ENCODE measurements at regions not wholly inside any gene's neighbourhood (a gene's known extent, or its start where the extent isn't known, plus 50 kb on each side); places are given as distances from the start of the nearest gene placed in this dataset.
"Not testable (repeated sequence)": the region's sequence is repeated elsewhere in the genome, so short reads cannot be mapped to it uniquely, and the experiment has no call there.

DNA sequence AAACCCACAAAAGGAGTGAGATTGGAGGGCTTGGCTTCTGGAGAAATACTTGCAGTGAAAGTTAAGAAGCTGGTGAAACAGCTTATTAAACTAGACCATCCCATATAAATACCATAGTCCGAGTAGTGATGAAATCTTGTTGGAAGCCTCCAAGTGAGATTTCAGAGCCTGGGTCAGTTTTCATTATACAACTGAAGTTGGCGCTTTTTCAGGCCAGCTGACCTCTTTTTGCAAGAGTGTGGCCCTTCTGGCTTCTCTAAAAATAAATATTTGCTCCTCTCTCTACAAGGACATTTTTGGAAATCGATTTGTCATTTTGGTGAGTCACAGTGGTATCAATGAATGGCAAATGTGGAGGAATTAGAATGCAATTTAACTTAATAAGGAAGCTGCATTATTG, 51.2 kb upstream of the THRB start:
- Histone ChIP-seq H3K9me3 (no peaks in the 10 kb centered on the region), H3K4me3 (no peak overlapping the region), H3K36me3 (replicated peaks) (no peaks in the 10 kb centered on the region), H3K4me1 (no peaks in the 10 kb centered on the region), H3K27me3 (ENCODE audit: low read depth) (no peaks in the 10 kb centered on the region)
- no peak for DNase-seq (ENCODE audit: low spot score in 2 of 2)
- in situ Hi-C loops (cut with MboI; ENCODE audit: low sequenced_read_pairs): no loop called here

DNA sequence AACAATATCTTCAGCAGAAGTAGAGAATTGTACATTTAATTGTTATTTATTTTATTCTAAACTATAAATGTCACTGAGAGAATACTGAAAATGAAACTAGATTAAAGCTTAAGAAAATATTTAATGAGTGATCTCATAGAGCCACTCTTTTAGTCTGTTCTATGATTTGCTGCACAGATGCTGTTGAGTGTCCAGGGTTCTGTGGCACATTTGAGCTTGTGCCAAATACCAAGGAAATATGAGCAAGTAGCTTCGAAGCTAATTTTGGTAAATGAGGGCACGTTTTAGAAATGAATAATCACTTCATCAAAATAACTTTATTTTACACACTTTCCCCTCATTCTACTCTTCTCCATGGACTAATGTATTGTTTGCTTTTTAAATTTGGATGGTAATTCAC, 53.6 kb upstream of the THRB start:
- Histone ChIP-seq H3K4me1 (no peaks in the 10 kb centered on the region), H3K9me3 (no peaks in the 10 kb centered on the region), H3K4me3 (no peak overlapping the region), H3K27me3 (ENCODE audit: low read depth) (no peaks in the 10 kb centered on the region), H3K36me3 (replicated peaks) (no peaks in the 10 kb centered on the region)
- no peak for DNase-seq (ENCODE audit: low spot score in 2 of 2)
- in situ Hi-C loops (cut with MboI; ENCODE audit: low sequenced_read_pairs): no loop called here

DNA sequence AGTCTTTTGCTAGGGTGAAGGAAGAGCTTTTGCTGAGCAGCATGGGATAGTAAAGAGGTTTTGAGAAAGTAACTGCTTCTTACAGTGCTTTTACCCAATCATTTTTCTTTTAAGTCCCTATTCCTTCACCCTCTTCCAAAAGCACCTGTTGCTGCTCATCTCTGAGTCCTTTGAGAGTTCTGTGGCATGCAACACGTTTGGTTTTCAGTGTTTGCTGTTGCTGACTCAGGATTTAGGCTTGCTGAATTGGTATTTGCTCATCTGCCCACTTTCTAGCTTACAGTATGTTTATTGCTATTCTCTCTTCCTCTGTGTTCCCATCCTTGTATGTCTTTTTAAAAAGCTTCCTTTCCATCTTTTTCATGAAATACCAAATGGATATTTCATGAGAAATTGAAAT, 55.9 kb upstream of the THRB start:
- Histone ChIP-seq H3K27me3 (ENCODE audit: low read depth) (no peaks in the 10 kb centered on the region), H3K4me3 (no peak overlapping the region), H3K36me3 (replicated peaks) (no peaks in the 10 kb centered on the region), H3K9me3 (no peaks in the 10 kb centered on the region), H3K4me1 (no peaks in the 10 kb centered on the region)
- no peak for DNase-seq (ENCODE audit: low spot score in 2 of 2)
- in situ Hi-C loops (cut with MboI; ENCODE audit: low sequenced_read_pairs): no loop called here

DNA sequence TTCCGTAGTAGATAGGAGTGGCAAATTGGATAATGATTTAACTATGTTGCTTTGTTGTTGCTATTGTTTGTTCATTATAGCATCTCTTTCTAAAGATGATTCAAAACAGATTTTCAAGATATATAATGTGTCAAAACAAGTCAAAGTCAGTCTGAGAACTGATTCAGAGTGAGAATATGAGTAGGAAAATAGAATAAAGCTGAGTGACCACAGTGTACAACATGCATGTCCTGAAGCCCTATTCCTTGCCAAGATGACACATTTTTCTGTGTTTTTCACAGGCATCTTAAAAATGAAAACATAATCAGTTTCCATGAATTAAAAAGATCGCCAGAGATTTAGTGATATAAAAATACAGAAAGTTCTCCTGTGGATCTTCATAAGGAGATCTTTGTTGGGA, 57.0 kb upstream of the THRB start:
- no peaks in the 10 kb centered on the region for H3K9me3 ChIP-seq
- in situ Hi-C loops (cut with MboI; ENCODE audit: low sequenced_read_pairs): no loop called here

DNA sequence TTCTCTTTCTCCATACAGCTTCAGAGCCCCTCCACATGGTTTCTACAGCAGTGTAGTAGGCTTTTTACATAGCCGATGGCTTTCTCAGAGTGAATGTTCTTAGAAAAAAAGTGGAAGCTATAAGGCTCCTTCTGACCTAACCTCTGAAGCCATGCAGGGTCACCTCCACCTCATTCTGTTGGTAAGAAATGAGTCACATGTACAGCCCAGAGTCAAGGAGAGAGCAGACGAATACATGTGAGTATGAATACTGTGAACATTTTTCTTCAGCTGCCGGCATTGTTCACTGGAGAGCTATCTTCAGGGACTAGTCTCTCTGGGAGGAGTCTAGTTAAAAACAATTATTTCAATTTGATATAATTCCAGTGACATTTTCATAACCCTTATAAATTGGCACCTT, 68.2 kb upstream of the THRB start:
- in situ Hi-C loops (cut with MboI; ENCODE audit: low sequenced_read_pairs): no loop called here
- DNase-seq (ENCODE audit: low spot score in 2 of 2): no peak
- Histone ChIP-seq H3K9me3 (peaks cover 5% of the 10 kb centered on the region), H3K4me3 (no peak overlapping the region), H3K4me1 (no peaks in the 10 kb centered on the region), H3K36me3 (replicated peaks) (no peaks in the 10 kb centered on the region), H3K27me3 (ENCODE audit: low read depth) (no peaks in the 10 kb centered on the region)

More for the DNA sequence above, 57.0 kb upstream of the THRB start:
- H3K36me3 ChIP-seq (replicated peaks): no peaks in the 10 kb centered on the region
- DNase-seq (ENCODE audit: low spot score in 2 of 2): no peak
- no peak overlapping the region for H3K4me3 ChIP-seq
- H3K27me3 ChIP-seq (ENCODE audit: low read depth): no peaks in the 10 kb centered on the region
- no peaks in the 10 kb centered on the region for H3K4me1 ChIP-seq

DNA sequence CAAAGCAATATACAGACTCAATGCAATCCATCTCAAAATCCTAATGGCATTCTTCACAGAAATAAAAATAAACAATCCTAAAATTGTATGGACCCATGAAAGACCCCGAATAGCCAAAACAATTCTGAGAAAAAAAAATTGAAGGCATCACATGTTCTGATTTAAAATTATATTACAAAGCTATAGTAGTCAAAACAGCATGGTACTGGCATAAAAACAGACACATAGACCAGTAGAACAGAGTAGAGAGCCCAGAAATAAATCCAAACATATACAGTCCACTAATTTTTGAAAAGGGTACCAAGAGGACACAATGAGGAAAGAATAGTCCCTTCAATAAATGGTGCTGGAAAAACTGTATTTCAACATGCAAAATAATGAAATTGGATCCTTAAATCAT, 70.4 kb upstream of the THRB start:
- in situ Hi-C loops (cut with MboI; ENCODE audit: low sequenced_read_pairs): no loop called here
- Histone ChIP-seq H3K4me3 (no peak overlapping the region), H3K27me3 (ENCODE audit: low read depth) (no peaks in the 10 kb centered on the region), H3K9me3 (peaks cover 5% of the 10 kb centered on the region), H3K4me1 (no peaks in the 10 kb centered on the region), H3K36me3 (replicated peaks) (no peaks in the 10 kb centered on the region)
- no peak for DNase-seq (ENCODE audit: low spot score in 2 of 2)

DNA sequence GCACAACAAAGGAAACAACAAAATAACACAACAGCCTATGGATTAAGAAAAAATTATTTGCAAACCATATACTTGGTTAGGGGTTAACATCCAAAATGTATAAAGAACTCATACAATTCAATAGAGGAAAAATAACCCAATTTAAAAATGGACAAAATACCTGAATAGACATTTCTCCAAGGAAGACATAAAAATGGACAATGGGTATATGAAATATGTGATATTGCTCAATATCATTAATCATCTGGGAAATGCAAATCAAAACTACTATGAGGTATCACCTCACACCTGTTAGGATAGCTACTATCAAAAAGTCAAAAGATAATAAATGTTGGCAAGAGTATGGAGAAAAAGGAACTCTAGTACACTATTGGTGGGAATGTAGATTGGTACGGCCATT, 71.0 kb upstream of the THRB start:
- H3K4me3 ChIP-seq: no peak overlapping the region
- H3K27me3 ChIP-seq (ENCODE audit: low read depth): no peaks in the 10 kb centered on the region
- no peak for DNase-seq (ENCODE audit: low spot score in 2 of 2)
- peaks cover 5% of the 10 kb centered on the region for H3K9me3 ChIP-seq
- no peaks in the 10 kb centered on the region for H3K4me1 ChIP-seq
- in situ Hi-C loops (cut with MboI; ENCODE audit: low sequenced_read_pairs): no loop called here
- H3K36me3 ChIP-seq (replicated peaks): no peaks in the 10 kb centered on the region

DNA sequence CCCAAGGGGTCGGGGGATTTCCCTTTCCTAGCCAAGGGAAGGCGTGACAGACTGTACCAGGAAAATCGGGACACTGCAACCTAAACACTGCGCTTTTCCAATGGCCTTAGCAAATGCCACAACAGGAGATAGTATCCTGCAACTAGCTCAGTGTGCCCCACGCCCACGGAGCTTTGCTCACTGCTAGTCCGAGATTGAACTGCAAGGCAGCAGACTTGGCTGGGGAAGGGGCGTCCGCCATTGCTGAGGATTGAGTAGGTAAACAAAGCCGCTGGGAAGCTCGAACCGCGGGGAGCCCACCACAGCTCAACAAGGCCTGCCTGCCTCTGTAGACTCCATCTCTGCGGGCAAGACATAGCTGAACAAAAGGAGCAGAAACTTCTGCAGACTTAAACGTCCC, 72.3 kb upstream of the THRB start:
- in situ Hi-C loops (cut with MboI; ENCODE audit: low sequenced_read_pairs): no loop called here
- no peak for DNase-seq (ENCODE audit: low spot score in 2 of 2)
- H3K4me1 ChIP-seq: no peaks in the 10 kb centered on the region

DNA sequence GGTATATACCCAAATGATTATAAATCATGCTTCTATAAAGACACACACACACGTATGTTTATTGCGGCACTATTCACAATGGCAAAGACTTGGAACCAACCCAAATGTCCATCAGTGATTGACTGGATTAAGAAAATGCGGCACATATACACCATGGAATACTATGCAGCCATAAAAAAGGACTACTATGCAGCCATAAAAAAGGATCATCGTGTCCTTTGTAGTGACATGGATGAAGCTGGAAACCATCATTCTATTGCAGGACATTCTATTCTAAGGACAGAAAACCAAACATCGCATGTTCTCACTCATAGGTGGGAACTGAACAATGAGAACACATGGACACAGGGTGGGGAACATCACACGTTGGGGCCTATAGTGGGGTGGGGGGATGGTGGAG, 77.8 kb upstream of the THRB start:
- H3K27me3 ChIP-seq (ENCODE audit: low read depth); in situ Hi-C loops (cut with MboI; ENCODE audit: low sequenced_read_pairs): not testable (repeated sequence)

More for the DNA sequence above, 72.3 kb upstream of the THRB start:
- no peak overlapping the region for H3K4me3 ChIP-seq
- peaks cover 7% of the 10 kb centered on the region for H3K9me3 ChIP-seq
- no peaks in the 10 kb centered on the region for H3K27me3 ChIP-seq (ENCODE audit: low read depth)
- H3K36me3 ChIP-seq (replicated peaks): no peaks in the 10 kb centered on the region

DNA sequence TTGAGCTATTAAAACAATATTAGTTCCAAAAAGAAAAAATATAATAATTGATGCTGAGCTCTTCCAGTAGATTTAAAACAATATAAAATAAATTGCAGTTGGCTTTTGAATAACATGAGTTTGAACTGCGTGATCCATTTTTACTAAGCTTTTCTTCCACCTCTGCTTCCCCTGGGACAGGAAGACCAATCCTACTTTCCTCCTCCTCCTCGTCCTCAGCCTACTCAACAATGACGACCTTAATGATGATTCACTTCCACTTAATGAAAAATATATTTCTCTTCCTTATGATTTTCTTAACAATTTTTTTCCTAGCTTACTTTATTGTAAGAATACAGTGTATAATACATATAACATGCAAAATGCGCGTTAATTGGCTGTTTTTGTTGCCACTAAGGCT, 78.9 kb upstream of the THRB start:
- Histone ChIP-seq H3K4me3 (no peak overlapping the region), H3K27me3 (ENCODE audit: low read depth) (no peaks in the 10 kb centered on the region), H3K4me1 (peaks cover 1% of the 10 kb centered on the region), H3K9me3 (peaks cover 2% of the 10 kb centered on the region; the same call in 1 of the 2 replicates), H3K36me3 (replicated peaks) (no peaks in the 10 kb centered on the region)
- DNase-seq (ENCODE audit: low spot score in 2 of 2): no peak
- in situ Hi-C loops (cut with MboI; ENCODE audit: low sequenced_read_pairs): no loop called here

More for the DNA sequence above, 77.8 kb upstream of the THRB start:
- not testable (repeated sequence) for H3K36me3 ChIP-seq (replicated peaks); H3K4me1 ChIP-seq; H3K4me3 ChIP-seq; DNase-seq (ENCODE audit: low spot score in 2 of 2); H3K9me3 ChIP-seq

DNA sequence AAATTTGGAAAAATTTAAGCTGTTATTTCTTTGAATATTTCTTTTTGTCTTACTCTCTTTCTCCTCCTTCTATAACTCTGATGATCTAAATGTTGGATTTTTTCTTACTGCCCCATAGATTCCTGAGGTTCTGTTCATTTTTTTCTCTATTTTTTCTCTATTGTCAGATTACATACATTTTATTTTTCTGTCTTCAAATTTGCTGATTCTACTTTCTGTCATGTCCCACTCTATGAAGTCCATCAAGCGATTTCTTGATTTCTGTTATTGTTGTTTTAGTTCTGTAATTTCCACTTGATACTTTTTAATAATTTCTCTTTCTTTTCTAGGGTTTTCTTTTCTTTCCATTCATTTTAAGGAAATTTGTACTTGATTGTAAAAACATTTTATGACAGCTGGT, 83.7 kb upstream of the THRB start:
- no peak for DNase-seq (ENCODE audit: low spot score in 2 of 2)
- in situ Hi-C loops (cut with MboI; ENCODE audit: low sequenced_read_pairs): no loop called here
- no peaks in the 10 kb centered on the region for H3K36me3 ChIP-seq (replicated peaks)
- H3K4me3 ChIP-seq: no peak overlapping the region
- no peaks in the 10 kb centered on the region for H3K27me3 ChIP-seq (ENCODE audit: low read depth)
- H3K9me3 ChIP-seq: no peaks in the 10 kb centered on the region
- peaks cover 22% of the 10 kb centered on the region for H3K4me1 ChIP-seq

DNA sequence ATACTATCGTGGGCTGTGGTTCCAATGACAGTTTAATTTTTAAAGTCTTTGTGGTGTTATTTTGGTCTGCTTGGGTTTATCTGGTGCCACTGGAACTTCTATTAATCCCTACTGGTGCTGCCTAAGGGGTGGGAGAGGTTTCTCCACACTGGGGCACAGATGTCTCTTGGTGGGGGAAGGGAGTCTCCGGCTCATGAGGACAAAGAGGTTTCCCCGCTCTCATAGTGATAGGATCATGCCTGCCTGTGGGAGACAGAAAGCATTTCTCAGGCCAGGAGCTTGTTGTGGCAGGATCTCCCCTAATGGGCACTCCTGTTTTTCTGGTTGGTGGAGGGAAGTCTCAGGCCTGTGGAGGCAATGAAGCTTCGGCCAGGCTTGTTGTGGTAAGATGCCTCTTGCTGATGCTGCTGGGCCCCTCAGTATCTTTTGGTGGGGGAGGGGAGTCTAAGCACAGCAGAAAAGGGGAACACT, 84.3 kb upstream of the THRB start:
- no peak overlapping the region for H3K4me3 ChIP-seq
- H3K9me3 ChIP-seq: no peaks in the 10 kb centered on the region
- no peaks in the 10 kb centered on the region for H3K36me3 ChIP-seq (replicated peaks)
- H3K27me3 ChIP-seq (ENCODE audit: low read depth): no peaks in the 10 kb centered on the region
- peak; percentile 17 to 37 for DNase-seq (ENCODE audit: low spot score in 2 of 2)
- H3K4me1 ChIP-seq: peaks cover 22% of the 10 kb centered on the region
- in situ Hi-C loops (cut with MboI; ENCODE audit: low sequenced_read_pairs): no loop called here

DNA sequence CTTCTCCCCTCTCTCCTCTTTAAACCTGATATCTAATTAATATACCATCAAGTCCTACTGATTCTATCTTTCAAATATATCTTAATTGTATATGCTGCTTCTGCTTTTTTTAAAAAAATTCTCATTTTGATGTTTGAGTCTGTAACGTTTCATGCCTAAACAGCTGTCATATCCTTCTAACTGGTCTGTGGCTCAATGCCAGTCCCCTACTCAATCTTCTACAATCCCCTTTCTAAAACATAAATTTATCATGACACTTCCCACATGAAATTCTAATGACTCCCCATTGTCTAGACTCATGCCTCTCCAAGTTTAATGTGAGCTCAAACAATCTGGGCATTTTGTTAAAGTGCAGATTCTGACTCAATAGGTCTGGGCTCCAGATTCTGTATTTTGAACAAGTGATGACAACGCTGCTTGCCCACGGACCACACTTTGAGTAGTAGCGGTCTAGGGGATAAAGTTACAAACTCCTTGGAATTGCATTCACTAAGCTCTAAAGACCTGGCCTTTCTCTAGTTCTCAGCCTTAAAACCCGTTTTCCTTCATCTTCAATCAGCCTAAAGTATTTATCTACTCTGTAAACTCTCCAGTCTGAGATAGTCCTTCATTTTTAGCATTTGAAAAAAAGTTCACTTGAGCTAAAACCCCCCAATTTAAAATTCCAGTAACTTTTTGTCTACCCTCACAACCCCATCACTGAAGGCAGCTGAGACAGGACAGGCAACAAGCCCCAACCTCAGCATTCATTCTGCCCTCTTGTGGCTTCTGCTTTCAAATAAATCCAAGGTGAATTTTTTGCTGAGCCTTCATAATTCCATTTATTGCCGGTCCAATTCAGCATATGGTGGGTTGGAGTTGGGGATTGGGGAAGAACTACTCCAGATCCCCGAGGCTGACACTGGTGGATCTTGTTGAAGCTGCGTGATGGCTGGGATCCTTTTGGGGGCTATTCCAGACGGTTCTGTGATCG, 88.1 kb upstream of the THRB start:
- peak in 1 of 2 experiments; percentile 34 for DNase-seq (ENCODE audit: low spot score in 2 of 2)
- H3K4me3 ChIP-seq: no peak overlapping the region
- no peaks in the 10 kb centered on the region for H3K9me3 ChIP-seq
- in situ Hi-C loops (cut with MboI; ENCODE audit: low sequenced_read_pairs): no loop called here
- H3K27me3 ChIP-seq (ENCODE audit: low read depth): no peaks in the 10 kb centered on the region
- no peaks in the 10 kb centered on the region for H3K36me3 ChIP-seq (replicated peaks)
- peaks cover 22% of the 10 kb centered on the region for H3K4me1 ChIP-seq

DNA sequence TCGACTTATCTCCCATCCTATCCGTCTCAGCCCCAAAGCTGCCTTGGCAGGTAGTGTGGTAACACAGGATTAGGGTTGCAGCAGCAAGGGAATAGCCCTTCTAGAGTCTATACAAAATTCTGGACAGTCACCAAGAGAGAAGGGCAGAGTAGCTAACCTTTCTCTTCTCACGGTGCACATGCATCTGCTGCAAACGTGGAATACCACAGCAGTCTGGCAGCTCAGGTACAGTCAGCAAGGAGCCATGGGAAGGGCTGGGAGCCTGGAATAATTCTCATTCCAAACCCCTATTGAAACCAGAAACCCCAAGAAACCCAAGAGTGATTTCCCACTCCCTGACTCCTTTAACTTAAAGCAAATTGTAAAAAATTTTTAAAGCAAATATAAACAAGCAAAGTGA, 92.3 kb upstream of the THRB start:
- H3K9me3 ChIP-seq: no peaks in the 10 kb centered on the region
- in situ Hi-C loops (cut with MboI; ENCODE audit: low sequenced_read_pairs): no loop called here
- no peak overlapping the region for H3K4me3 ChIP-seq
- H3K4me1 ChIP-seq: peaks cover 26% of the 10 kb centered on the region
- DNase-seq (ENCODE audit: low spot score in 2 of 2): no peak
- no peaks in the 10 kb centered on the region for H3K36me3 ChIP-seq (replicated peaks)
- no peaks in the 10 kb centered on the region for H3K27me3 ChIP-seq (ENCODE audit: low read depth)
